Chondrocyte (in vitro differentiated cells): ENCODE measurements at regions not wholly inside any gene's neighbourhood (a gene's known extent, or its start where the extent isn't known, plus 50 kb on each side); places are given as distances from the start of the nearest gene placed in this dataset.

Experiments used
- DNase-seq: peaks from one replicate; pipeline ENCODE4 v3.0.0; 2021; ENCODE audit warnings: mixed read lengths, low spot score
- H3K27ac Mint-ChIP-seq: one replicate; pipeline ENCODE4 v1.8.0; 2021; ENCODE audit warnings: mild to moderate bottlenecking, moderate library complexity, mixed read lengths; ENCODE audit not compliant: unreplicated experiment
- H3K27me3 Mint-ChIP-seq: 2 replicates; pipeline ENCODE4 v1.8.0; 2021; ENCODE audit warnings: low read depth, mixed read lengths
- H3K36me3 Mint-ChIP-seq: 2 replicates; pipeline ENCODE4 v1.8.0; 2021; ENCODE audit warnings: low read depth, mixed read lengths
- H3K4me1 Mint-ChIP-seq: 2 replicates; pipeline ENCODE4 v1.8.0; 2021; ENCODE audit warnings: low read depth, mild to moderate bottlenecking, mixed read lengths
- H3K4me3 Mint-ChIP-seq: one replicate; pipeline ENCODE4 v1.8.0; 2021; ENCODE audit warnings: mild to moderate bottlenecking, moderate library complexity, mixed read lengths; ENCODE audit not compliant: unreplicated experiment
- H3K9me3 Mint-ChIP-seq: 2 replicates; pipeline ENCODE4 v1.8.0; 2021; ENCODE audit warnings: low read depth, mixed read lengths
- TF ChIP-seq, protein P1 (sequence below): fragments of 200-600 bp; sonication (generic); IDR thresholded peaks from 2 replicates; pipeline ENCODE4 v1.5.0; 2021; ENCODE audit warnings: antibody characterized with exemption, mild to moderate bottlenecking, moderate library complexity

DNA sequence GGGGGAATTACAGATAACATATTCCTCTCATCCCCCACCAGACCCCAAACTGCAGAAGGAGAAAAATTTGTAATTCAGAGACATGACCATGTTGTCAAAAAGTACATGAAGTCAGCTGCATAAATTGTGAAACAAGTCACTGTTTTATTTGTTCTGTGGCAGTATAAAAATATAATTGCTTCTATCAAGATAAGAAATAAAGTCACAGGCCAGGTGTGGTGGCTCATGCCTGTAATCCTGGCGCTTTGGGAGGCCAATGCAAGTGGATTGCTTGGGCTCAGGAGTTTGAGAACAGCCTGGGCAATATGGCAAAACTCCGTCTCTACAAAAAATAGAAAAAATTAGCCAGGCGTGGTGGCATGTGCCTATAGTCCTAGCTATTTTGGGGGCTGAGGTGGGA lies 87.7 kb upstream of the DPH6 start:
- H3K9me3 Mint-ChIP-seq: no peaks in the 10 kb centered on the region
- TF ChIP-seq, protein P1, sequence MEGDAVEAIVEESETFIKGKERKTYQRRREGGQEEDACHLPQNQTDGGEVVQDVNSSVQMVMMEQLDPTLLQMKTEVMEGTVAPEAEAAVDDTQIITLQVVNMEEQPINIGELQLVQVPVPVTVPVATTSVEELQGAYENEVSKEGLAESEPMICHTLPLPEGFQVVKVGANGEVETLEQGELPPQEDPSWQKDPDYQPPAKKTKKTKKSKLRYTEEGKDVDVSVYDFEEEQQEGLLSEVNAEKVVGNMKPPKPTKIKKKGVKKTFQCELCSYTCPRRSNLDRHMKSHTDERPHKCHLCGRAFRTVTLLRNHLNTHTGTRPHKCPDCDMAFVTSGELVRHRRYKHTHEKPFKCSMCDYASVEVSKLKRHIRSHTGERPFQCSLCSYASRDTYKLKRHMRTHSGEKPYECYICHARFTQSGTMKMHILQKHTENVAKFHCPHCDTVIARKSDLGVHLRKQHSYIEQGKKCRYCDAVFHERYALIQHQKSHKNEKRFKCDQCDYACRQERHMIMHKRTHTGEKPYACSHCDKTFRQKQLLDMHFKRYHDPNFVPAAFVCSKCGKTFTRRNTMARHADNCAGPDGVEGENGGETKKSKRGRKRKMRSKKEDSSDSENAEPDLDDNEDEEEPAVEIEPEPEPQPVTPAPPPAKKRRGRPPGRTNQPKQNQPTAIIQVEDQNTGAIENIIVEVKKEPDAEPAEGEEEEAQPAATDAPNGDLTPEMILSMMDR: no peak
- H3K27ac Mint-ChIP-seq: no peak overlapping the region
- no peak for DNase-seq
- H3K36me3 Mint-ChIP-seq: peaks cover 3% of the 10 kb centered on the region
- no peak overlapping the region for H3K4me3 Mint-ChIP-seq
- peaks cover 3% of the 10 kb centered on the region for H3K4me1 Mint-ChIP-seq
- H3K27me3 Mint-ChIP-seq: no peaks in the 10 kb centered on the region

DNA sequence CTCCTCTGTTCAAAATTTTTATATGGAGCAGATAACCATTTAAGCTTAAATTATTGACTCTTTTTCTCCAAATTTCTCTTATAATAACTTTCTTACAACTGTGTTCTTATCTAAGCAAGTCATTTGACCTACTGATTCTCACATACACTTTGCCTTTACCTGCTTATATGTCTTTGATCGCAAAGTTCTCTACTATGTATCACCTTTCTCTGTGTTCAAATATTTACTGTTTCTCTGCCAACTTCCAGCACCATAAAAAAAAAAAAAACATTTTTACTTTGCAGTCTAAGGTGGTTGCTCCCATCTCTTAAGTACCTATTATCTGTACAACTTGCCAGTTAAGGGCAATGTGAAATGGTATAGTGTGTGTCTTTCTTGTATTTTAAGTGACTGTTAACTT lies 100.8 kb upstream of the DPH6 start:
- TF ChIP-seq, protein P1: no peak
- Mint-ChIP-seq H3K4me1 (no peaks in the 10 kb centered on the region), H3K27ac (no peak overlapping the region), H3K4me3 (no peak overlapping the region), H3K9me3 (peaks cover 20% of the 10 kb centered on the region), H3K36me3 (peaks cover 7% of the 10 kb centered on the region), H3K27me3 (no peaks in the 10 kb centered on the region)
- DNase-seq: no peak

DNA sequence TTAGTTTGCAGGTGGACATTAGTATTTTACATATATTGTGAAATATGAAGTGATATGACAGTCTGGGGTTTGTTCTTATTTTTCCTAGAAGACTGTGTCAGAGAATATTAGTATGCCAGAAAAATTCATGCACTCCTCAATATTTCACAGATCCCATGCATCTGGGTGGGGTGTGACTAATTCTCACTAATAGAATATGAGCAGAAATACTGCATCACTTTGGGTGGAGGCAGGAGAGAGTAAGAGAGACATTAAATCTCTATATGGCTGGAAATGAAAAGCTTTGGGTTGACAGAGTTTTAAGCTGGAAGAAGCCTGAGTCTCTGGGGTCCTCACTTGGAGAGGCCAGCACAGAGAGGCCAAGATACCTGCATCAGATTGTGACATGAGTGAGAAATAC lies 101.3 kb upstream of the DPH6 start:
- no peak for DNase-seq
- Mint-ChIP-seq H3K27me3 (no peaks in the 10 kb centered on the region), H3K9me3 (peaks cover 14% of the 10 kb centered on the region), H3K36me3 (peaks cover 7% of the 10 kb centered on the region), H3K4me3 (no peak overlapping the region), H3K27ac (no peak overlapping the region), H3K4me1 (no peaks in the 10 kb centered on the region)
- TF ChIP-seq, protein P1: no peak

DNA sequence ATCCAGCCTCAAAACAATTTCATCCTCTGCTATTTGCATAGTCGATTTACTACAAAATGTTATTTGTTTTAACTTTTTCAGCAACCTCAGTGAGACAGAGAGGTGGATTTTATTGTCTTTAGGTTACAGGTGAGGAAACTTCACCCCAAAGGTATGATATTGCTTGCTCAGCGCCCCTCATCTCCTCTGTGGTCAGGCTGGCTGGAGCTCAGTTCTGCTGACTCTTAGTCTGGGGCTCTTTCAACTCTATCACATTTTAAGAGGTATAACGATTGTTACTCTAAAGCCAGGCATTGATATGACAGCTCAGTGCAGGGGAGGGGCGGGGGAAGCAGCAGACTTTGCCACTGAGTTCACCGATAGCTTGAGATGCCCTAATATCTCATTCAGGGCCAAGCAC lies 103.0 kb upstream of the DPH6 start:
- H3K4me3 Mint-ChIP-seq: no peak overlapping the region
- DNase-seq: no peak
- H3K27ac Mint-ChIP-seq: no peak overlapping the region
- no peaks in the 10 kb centered on the region for H3K4me1 Mint-ChIP-seq
- H3K36me3 Mint-ChIP-seq: no peaks in the 10 kb centered on the region
- H3K9me3 Mint-ChIP-seq: peaks cover 2% of the 10 kb centered on the region
- H3K27me3 Mint-ChIP-seq: no peaks in the 10 kb centered on the region
- TF ChIP-seq, protein P1: no peak

DNA sequence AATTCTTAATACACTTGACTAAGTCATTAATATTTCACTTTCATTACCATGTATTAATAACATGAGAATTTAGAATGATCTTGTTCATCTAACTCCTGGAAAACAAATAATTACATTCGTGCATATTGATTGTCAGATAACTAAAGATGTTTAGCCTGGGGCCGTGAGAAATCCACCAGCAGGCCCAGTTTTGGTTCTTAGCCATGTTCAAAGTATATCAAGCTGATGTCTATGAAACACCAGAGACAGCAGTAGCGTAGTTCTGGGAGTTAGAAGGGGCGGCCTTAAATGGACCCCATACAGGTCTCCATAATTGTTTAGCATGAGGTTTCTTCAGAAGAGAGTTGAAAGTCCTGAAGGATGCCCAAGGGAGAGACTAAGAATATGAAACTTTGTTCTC lies 103.6 kb upstream of the DPH6 start:
- DNase-seq: no peak
- Mint-ChIP-seq H3K9me3 (peaks cover under 1% of the 10 kb centered on the region), H3K27ac (no peak overlapping the region), H3K4me3 (no peak overlapping the region), H3K27me3 (no peaks in the 10 kb centered on the region), H3K4me1 (peaks cover 4% of the 10 kb centered on the region), H3K36me3 (no peaks in the 10 kb centered on the region)
- TF ChIP-seq, protein P1: no peak
